ENCODE measurements at regions not wholly inside any gene's neighbourhood (a gene's known extent, or its start where the extent isn't known, plus 50 kb on each side); places are given as distances from the start of the nearest gene placed in this dataset.
"Not testable (repeated sequence)": the region's sequence is repeated elsewhere in the genome, so short reads cannot be mapped to it uniquely, and the experiment has no call there.

DNA sequence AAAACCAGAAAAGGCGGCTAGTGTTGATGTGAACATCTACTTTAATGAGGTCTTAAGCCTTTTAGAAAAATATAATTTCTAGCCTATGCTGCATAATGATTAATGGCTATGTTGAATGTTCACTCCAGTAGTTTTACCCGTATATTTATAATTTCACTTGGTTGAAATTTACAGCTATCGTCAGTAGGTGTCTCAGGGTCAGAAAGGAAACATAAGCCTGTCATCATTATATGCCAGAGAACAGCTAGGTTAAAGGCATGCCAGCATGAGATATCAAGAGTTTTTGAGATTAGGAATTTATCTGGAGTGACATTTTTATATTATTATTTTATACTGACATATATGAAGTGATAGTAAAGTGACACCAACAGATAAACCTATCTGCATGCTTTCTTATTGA, 904.1 kb downstream of the OTOL1 start:
- FAIRE-seq = no peak

DNA sequence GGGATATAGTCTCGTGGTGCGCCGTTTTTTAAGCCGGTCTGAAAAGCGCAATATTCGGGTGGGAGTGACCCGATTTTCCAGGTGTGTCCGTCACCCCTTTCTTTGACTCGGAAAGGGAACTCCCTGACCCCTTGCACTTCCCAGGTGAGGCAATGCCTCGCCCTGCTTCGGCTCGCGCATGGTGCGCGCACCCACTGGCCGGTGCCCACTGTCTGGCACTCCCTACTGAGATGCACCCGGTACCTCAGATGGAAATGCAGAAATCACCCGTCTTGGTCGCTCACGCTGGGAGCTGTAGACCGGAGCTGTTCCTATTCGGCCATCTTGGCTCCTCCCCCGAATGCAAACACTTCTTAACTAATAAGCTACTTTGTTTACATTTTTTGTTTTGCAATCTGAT, 914.9 kb downstream of the OTOL1 start:
- in situ Hi-C loops (cut with HindIII; ENCODE audit: extremely low pct_ligation_motif_present, low pct_unique_long_range_greater_than_20kb); H3K27ac ChIP-seq (ENCODE audit: extremely low read length, insufficient read depth, low read length); BruUV-seq (replicated peaks); intact Hi-C loops (cut with micrococcal nuclease; ENCODE audit: unreplicated experiment); H3K79me2 ChIP-seq (ENCODE audit: insufficient read depth, low read length); H3K9me3 ChIP-seq (ENCODE audit: low read length); FAIRE-seq; H3K27me3 ChIP-seq (ENCODE audit: control insufficient read depth in 1 of 2, insufficient read depth in 2 of 2, low read length in 2 of 2); ATAC-seq; H3K4me2 ChIP-seq (ENCODE audit: low read depth, low read length); H3K9ac ChIP-seq (ENCODE audit: insufficient read depth, low read depth, low read length); H2AFZ ChIP-seq (ENCODE audit: low read length); CTCF ChIA-PET (ENCODE audit: low intra/inter-chr PET ratio, low total read pairs); H4K20me1 ChIP-seq (ENCODE audit: insufficient read depth, low read length); H3K4me1 ChIP-seq (ENCODE audit: insufficient read depth, low read length); POLR2A ChIA-PET; H3K36me3 ChIP-seq (replicated peaks in 1 of 2; ENCODE audit: control insufficient read depth in 1 of 2, insufficient read depth in 2 of 2, low read length in 2 of 2); DNase-seq (ENCODE audit: low spot score); H3K4me3 ChIP-seq (replicated peaks in 1 of 3; ENCODE audit: insufficient read depth in 1 of 3, low read depth in 2 of 3, low read length in 3 of 3): not testable (repeated sequence)
- WGBS (ENCODE audit: low lambda C conversion rate) = 72% methylated on average over 15 of the region's 23 CpGs

More for the DNA sequence above, 904.1 kb downstream of the OTOL1 start:
- Histone ChIP-seq H3K4me3 (replicated peaks in 1 of 3; ENCODE audit: insufficient read depth in 1 of 3, low read depth in 2 of 3, low read length in 3 of 3) (no peak overlapping the region), H3K4me1 (ENCODE audit: insufficient read depth, low read length) (no peaks in the 10 kb centered on the region), H3K4me2 (ENCODE audit: low read depth, low read length) (no peak overlapping the region), H3K79me2 (ENCODE audit: insufficient read depth, low read length) (no peaks in the 10 kb centered on the region), H3K9me3 (ENCODE audit: low read length) (no peaks in the 10 kb centered on the region), H3K36me3 (replicated peaks in 1 of 2; ENCODE audit: control insufficient read depth in 1 of 2, insufficient read depth in 2 of 2, low read length in 2 of 2) (no peaks in the 10 kb centered on the region), H3K27me3 (ENCODE audit: control insufficient read depth in 1 of 2, insufficient read depth in 2 of 2, low read length in 2 of 2) (no peaks in the 10 kb centered on the region), H3K9ac (ENCODE audit: insufficient read depth, low read depth, low read length) (no peak overlapping the region), H2AFZ (ENCODE audit: low read length) (no peak overlapping the region), H4K20me1 (ENCODE audit: insufficient read depth, low read length) (no peaks in the 10 kb centered on the region), H3K27ac (ENCODE audit: extremely low read length, insufficient read depth, low read length) (no peak overlapping the region)
- CTCF ChIA-PET (ENCODE audit: low intra/inter-chr PET ratio, low total read pairs) = no interaction called here
- WGBS (ENCODE audit: low lambda C conversion rate) = 3% methylated on average over 3 of the region's 3 CpGs
- TF ChIP-seq, protein P1, sequence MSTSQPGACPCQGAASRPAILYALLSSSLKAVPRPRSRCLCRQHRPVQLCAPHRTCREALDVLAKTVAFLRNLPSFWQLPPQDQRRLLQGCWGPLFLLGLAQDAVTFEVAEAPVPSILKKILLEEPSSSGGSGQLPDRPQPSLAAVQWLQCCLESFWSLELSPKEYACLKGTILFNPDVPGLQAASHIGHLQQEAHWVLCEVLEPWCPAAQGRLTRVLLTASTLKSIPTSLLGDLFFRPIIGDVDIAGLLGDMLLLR (CRISPR knock-in tag; IDR thresholded peaks at IDR 0.05) = no peak
- TF ChIP-seq RFXAP (CRISPR knock-in tag; IDR thresholded peaks at IDR 0.05; ENCODE audit: borderline replicate concordance) (no peak), ZNF235 (CRISPR knock-in tag; IDR thresholded peaks at IDR 0.05; ENCODE audit: borderline replicate concordance) (no peak), RARG (CRISPR knock-in tag; IDR thresholded peaks at IDR 0.05; ENCODE audit: low read depth) (no peak), ZNF326 (CRISPR knock-in tag; IDR thresholded peaks at IDR 0.05; ENCODE audit: borderline replicate concordance) (no peak), RORA (CRISPR knock-in tag; IDR thresholded peaks at IDR 0.05) (no peak), SRSF9 (IDR thresholded peaks at IDR 0.05; ENCODE audit: borderline replicate concordance, insufficient read depth, low read depth, low read length, poor library complexity, severe bottlenecking) (no peak), ZFP37 (CRISPR knock-in tag; IDR thresholded peaks at IDR 0.05; ENCODE audit: borderline replicate concordance) (no peak), PCBP1 (IDR thresholded peaks at IDR 0.05; ENCODE audit: borderline replicate concordance, low read depth, low read length) (no peak)
- TF ChIP-seq, protein P2, sequence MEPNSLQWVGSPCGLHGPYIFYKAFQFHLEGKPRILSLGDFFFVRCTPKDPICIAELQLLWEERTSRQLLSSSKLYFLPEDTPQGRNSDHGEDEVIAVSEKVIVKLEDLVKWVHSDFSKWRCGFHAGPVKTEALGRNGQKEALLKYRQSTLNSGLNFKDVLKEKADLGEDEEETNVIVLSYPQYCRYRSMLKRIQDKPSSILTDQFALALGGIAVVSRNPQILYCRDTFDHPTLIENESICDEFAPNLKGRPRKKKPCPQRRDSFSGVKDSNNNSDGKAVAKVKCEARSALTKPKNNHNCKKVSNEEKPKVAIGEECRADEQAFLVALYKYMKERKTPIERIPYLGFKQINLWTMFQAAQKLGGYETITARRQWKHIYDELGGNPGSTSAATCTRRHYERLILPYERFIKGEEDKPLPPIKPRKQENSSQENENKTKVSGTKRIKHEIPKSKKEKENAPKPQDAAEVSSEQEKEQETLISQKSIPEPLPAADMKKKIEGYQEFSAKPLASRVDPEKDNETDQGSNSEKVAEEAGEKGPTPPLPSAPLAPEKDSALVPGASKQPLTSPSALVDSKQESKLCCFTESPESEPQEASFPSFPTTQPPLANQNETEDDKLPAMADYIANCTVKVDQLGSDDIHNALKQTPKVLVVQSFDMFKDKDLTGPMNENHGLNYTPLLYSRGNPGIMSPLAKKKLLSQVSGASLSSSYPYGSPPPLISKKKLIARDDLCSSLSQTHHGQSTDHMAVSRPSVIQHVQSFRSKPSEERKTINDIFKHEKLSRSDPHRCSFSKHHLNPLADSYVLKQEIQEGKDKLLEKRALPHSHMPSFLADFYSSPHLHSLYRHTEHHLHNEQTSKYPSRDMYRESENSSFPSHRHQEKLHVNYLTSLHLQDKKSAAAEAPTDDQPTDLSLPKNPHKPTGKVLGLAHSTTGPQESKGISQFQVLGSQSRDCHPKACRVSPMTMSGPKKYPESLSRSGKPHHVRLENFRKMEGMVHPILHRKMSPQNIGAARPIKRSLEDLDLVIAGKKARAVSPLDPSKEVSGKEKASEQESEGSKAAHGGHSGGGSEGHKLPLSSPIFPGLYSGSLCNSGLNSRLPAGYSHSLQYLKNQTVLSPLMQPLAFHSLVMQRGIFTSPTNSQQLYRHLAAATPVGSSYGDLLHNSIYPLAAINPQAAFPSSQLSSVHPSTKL (CRISPR knock-in tag; IDR thresholded peaks at IDR 0.05) = no peak
- TF ChIP-seq, protein P3, sequence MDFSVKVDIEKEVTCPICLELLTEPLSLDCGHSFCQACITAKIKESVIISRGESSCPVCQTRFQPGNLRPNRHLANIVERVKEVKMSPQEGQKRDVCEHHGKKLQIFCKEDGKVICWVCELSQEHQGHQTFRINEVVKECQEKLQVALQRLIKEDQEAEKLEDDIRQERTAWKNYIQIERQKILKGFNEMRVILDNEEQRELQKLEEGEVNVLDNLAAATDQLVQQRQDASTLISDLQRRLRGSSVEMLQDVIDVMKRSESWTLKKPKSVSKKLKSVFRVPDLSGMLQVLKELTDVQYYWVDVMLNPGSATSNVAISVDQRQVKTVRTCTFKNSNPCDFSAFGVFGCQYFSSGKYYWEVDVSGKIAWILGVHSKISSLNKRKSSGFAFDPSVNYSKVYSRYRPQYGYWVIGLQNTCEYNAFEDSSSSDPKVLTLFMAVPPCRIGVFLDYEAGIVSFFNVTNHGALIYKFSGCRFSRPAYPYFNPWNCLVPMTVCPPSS (IDR thresholded peaks at IDR 0.05) = no peak
- TF ChIP-seq, protein P4, sequence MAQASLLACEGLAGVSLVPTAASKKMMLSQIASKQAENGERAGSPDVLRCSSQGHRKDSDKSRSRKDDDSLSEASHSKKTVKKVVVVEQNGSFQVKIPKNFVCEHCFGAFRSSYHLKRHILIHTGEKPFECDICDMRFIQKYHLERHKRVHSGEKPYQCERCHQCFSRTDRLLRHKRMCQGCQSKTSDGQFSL (CRISPR knock-in tag; IDR thresholded peaks at IDR 0.05) = no peak
- POLR2A ChIA-PET = no interaction called here
- DNase-seq (ENCODE audit: low spot score) (no peak), ATAC-seq (no peak)
- in situ Hi-C loops (cut with HindIII; ENCODE audit: extremely low pct_ligation_motif_present, low pct_unique_long_range_greater_than_20kb) = no loop called here
- intact Hi-C loops (cut with micrococcal nuclease; ENCODE audit: unreplicated experiment) = no loop called here
- BruUV-seq (replicated peaks) = no TSS peak

Measured in HepG2 (cell line).